ENCODE measurements at regions not wholly inside any gene's neighbourhood (a gene's known extent, or its start where the extent isn't known, plus 50 kb on each side); places are given as distances from the start of the nearest gene placed in this dataset.

DNA sequence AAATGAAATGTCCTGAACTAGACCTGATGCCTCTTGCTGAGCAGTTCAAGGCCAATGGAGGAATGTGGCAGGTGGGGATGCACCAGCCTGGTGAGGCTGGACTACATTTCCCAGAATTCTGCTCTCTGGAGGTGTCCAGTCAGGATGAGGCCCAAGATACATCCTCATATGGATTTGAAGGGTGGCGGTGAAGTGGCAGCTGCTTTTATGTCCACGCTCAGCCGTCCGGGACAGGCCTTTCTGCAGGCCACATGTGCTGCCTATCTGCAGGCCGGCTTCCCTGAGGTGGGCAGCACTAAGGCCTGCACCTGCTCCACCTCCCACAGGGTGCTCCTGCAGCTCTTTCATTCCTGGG lies 230.2 kb downstream of the BCL11B start:
- no peak for TF ChIP-seq POLR2A (IDR thresholded peaks at IDR 0.05; ENCODE audit: low read depth, low read length)
- TF ChIP-seq POLR2AphosphoS5 (IDR thresholded peaks at IDR 0.05; ENCODE audit: insufficient read depth, low read depth, low read length): no peak
